ENCODE measurements at regions not wholly inside any gene's neighbourhood (a gene's known extent, or its start where the extent isn't known, plus 50 kb on each side); places are given as distances from the start of the nearest gene placed in this dataset.

GRCh38 chr6:81694207-81694606, 58.3 kb downstream of the TENT5A start (continued):
- TF ChIP-seq SP4 (IDR thresholded peaks at IDR 0.05; ENCODE audit: low read length) (no peak), GTF2F1 (IDR thresholded peaks at IDR 0.05; ENCODE audit: borderline replicate concordance, low read depth, low read length) (no peak), RXRA (IDR thresholded peaks at IDR 0.05; ENCODE audit: insufficient read depth, low read depth, low read length) (no peak), CREB1 (IDR thresholded peaks at IDR 0.05) (no peak), CHD2 (IDR thresholded peaks at IDR 0.05; ENCODE audit: low read length) (no peak), SP1 (IDR thresholded peaks at IDR 0.05; ENCODE audit: low read depth, low read length) (no peak)

Data from H1 (cell line).